CD4-positive, alpha-beta T cell treated with Interleukin-1 beta for 1 hour (primary cell): ENCODE measurements at regions not wholly inside any gene's neighbourhood (a gene's known extent, or its start where the extent isn't known, plus 50 kb on each side); places are given as distances from the start of the nearest gene placed in this dataset.
"Not testable (repeated sequence)": the region's sequence is repeated elsewhere in the genome, so short reads cannot be mapped to it uniquely, and the experiment has no call there.

Experiments used
- DNase-seq, 2 donors: peaks; one replicate each; pipeline ENCODE4 v3.0.0-alpha.2; 2020 to 2022

DNA sequence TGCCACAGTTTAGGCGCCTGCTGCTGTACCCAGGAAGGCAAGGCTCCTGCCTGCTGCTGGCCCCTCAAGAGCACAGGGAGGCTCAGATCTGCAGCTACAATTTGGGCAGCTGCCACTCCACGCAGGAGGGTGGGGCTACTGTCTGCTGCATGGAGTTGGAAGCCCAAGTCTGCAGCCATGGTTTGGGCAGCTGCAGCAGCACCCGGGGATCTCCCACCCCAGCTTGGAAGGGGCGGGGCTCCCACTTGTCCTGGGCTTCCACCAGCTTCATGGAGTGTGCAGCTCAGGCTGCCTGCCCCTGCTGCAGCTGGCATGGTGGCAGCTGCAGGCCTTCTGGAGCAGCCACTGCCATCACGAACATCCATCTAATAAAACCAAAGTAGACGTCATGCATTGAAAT, 512.9 kb downstream of the PYDC2 start:
- no peak for DNase-seq

DNA sequence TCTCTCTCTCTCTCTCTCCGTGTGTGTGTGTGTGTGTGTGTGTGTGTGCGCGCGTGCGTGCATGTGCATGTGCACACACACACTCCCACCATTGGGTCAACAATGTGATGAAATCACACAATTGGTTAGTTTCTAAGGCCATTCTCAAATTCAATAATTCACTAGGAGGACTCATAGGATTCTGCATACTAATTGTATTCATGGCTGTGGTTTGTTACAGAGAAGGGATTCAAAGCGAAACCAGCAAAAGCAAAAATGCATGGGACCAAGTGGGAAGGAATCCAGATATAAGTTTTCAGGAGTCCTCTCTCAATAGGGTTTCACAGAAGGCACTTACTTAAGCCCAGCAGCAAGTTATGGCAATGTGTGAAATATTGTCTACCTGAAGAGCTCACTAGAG, 515.0 kb downstream of the PYDC2 start:
- DNase-seq = no peak

DNA sequence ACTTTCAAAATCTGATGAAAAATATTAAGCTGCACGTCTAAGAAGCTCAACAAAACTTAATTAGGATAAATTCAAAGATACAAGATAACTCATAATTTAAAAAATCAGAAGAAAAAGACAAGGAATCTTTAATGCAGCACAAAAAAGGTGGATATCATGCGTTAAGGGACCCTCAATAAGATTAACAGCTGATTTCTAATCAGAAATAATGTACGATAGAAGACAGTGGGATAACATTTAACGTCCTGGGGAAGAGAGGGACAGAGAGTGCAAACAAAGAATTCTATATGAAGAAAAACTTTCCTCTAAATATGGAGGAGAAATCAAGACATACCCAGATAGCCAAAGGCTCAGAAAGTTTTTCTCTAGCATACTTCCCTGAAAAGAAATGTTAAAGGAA, 519.5 kb downstream of the PYDC2 start:
- no peak for DNase-seq

DNA sequence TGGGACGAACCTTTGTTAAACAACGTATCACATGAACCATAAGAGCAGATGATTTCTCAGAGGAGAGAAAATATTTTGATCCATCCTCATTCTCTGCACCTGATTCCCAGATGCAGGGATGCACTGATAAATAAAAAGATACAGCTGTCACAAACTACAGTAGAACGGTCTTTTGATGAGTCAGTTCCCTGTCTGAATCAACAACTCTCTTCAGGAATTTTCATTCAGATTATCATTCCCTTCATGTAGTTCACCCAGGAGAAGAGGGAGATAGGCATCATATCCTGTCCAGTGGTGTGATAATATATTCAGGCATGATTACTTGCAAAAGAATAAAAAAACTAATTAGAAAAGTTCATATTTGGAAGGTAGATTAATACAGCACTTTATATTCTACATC, 521.5 kb downstream of the PYDC2 start:
- no peak for DNase-seq

DNA sequence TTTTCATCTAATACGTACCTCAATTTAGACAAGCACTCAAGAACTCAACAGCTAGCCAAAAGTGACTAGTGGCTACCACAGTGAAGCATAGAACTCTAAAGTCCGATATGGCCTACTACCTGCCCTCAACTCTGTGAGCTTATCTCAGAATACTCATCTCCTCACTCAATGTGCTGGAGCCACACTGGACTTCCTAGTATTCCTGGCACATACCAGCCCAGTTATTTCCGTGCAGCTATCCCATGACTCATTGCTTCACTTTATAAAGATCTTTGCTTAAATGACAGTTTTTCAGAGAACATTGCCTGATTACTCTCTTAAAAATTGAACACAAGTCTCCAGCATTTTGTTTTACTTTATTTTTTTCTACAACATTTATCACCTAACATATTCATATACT, 524.7 kb downstream of the PYDC2 start:
- DNase-seq = no peak

DNA sequence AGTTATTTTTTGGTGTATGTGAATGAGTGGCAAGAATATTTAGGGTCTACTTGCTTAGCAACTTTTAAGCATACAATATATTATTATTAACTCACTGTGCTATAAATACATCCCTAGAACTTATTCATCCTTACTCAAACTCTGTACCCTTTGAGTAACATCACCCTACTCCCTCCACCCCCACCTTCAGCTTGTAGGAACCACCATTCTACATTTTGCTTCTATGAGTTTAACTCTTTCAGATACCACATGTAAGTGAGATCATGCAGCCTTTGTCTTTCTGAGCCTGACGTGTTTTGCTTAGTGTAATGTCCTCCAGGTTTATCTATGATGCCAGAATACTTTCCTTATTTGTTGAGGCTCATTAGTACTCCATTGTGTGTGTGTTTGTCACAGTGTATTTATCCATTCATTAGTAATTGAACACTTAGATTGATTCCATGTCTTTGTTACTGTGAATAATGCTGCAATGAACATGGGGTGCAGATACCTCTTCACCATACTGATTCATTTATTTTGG, 526.9 kb downstream of the PYDC2 start:
- no peak for DNase-seq

DNA sequence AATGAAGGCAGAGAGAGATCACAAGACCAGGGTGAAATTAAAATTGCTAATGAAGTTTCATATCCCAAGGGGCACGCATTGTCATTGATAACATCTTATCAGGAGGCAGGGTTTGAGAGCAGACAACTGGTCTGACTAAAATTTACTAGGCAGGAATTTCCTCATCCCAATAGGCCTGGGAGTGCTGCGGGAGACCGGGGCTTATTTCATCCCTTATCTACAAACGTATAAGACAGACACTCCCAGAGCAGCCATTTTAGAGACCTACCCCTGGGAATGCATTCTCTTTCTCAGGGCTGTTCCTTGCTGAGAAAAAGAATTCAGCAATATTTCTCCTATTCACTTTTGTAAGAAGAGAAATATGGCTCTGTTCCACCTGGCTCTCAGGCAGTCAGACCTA, 533.0 kb downstream of the PYDC2 start:
- not testable (repeated sequence) for DNase-seq

DNA sequence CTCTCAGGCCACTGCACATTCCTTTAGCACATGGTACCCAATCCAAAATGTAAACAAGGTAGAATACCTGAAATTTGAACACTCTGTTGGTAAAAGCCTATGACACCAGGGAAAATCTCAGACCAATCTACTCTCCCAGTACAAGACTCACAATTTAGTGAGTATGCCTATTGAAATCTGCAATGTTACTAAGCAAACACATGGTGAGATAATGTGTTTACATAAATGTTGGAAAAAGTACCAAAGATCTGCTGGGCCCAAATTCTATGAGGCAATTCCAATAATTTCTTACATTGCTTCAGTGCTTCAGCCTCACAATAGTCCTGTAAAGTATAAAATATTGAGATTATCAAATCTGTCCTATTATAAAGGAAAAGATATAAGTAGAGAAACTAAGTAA, 536.1 kb downstream of the PYDC2 start:
- DNase-seq = no peak

DNA sequence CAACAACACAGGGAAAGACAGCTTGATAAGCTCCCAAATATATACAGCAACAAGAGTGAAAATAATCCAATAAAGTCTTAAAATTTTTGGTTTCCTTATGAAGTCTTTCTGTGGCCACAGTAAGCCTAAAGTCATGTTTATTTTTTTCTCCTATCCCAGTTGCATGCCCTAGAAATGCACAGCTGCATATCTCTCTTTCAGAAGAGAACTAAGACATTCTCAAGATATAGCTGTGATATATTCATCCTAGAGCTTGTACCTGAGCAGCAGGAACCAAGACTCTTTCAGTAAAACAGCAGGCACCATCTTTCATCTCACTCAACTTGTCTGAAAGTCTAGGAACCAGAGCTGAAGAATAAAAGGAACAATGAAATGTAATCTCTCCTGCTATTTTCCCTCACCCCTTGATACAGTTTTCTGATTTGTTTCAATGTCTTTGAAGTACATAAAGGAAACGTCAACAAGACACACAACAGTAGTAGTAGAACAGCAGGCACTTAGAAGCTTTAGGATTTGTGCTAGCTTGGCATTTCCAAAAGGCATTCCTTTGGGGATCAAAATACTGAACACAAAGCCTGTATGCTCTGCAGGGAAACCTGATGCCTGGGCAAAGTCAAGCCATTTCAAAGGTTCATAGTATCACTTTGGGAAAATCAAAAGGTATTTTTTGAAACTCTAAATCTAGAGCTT, 536.8 kb downstream of the PYDC2 start:
- no peak for DNase-seq

DNA sequence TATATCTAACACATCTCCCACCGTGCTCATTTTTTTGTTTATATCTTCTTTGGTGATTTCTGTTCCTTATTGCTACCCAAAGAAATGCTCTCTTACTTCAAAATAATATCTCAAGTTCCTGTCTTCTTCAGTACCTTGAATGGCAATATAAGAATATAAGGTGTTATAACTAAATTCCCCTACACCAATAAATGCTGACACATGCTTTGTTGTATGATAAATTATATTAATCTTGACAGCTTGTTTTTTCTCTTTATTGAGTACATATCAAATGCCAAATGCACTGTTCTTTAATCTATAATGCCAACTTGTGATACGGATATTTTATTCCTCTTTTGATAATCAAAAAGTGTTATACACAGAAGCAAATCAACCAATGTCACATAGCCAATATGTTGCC, 540.3 kb downstream of the PYDC2 start:
- no peak for DNase-seq

DNA sequence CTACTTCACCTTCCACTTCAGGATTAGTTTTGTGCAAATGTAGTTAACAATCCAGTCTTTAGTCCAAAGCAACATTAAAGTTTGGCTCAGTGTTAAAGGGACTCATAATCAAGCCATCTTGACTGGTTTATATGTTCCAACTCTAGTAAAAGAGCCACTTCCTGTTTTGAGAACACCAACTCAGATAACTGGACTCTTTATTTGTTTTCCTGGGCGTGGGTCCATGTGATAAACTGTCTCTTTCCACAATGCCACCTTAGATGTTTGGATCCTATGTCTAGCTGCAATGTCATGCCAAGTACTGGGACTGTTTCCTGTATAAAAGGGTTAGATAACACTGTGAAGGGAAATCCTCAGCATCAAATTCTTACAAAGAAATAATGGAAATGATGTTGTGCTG, 545.0 kb downstream of the PYDC2 start:
- no peak for DNase-seq

DNA sequence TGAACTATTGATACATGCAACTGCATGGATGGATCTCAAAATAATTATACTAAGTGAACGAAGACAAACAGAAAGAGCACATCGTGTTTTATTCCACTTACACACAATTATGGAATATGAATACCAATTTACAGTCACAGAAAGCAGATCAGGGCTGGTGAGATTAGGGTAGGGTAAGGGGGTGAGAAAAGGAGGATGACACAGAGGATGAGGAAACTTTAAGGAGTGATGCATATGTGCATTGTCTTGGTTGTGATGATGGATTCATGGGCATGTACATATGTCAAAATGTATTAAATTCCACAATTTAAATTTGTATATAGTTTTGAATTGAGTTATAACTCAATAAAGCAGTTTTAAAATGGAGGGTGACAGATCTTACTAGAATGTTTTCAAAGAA, 548.9 kb downstream of the PYDC2 start:
- DNase-seq = no peak

DNA sequence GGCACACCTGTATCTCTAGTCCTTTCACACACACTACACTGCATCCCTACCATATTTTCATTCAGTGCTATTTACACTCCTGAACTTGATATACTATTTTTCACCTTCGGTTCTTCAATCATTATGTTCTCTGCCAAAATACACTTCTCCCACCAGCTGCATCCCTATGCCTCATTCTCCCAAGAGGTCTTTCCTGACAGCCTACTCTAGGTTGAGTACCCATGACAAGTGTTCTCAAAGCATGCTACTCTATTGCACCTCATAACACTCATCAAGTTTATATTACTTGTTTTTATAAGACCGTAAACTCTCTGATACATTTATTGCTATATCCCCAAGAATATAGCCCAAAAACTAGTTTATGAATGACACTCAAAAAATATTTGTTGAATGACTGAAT, 549.5 kb downstream of the PYDC2 start:
- no peak for DNase-seq

DNA sequence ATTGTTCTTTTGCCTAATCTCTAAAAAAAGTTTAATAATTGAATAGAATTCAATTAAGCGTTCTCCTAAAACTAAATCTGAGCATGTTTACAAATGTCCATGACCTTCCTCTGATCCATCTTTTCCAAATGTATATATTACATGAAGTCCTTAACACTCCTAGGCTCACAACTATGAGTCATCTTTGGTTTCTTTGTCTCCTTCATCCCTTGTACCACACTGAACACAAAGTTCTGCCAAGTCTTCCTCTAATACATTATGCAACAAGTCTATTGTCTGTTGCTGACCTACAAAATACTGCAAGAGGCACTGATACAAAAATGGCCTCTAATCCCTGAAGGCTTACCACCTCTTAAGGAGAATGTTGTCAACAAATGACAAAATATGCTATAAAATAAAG, 550.2 kb downstream of the PYDC2 start:
- no peak for DNase-seq

DNA sequence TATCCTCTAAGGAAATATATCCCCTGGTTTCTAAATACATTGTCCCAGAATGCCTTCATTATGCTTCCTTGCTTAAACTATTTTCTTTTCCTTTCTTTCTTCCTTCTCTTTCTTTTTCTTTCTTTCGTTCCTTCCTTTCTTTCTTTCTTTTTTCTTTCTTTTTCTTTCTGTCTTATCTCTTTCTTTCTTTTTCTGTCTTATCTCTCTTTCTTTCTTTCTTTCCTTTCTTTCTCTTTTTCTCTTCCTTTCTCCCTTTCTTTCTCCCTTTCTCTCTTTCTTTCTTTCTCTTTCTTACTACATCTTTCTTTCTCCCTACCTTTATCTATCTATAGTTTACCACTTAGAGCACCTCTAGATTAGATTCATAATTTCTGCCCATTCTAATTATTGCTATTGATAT, 552.1 kb downstream of the PYDC2 start:
- DNase-seq = no peak

DNA sequence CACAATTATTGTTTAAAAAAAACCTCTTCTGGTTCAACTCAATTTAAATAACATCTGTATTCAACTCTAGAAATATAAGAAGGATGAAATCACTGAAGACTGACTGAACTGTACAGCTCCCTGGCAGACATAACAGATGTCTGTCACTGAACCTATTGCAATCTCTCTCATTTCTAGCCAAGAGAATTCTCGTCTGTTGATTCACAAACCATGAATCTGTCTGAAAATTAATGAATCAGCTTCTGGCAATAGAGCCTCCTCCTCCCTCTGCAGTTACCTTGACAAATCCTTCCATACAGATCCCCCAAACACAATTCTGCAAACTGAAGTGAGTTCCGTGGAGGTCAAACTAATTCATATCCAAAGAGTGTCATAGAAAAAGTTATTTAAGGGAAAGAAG, 561.4 kb downstream of the PYDC2 start:
- no peak for DNase-seq

DNA sequence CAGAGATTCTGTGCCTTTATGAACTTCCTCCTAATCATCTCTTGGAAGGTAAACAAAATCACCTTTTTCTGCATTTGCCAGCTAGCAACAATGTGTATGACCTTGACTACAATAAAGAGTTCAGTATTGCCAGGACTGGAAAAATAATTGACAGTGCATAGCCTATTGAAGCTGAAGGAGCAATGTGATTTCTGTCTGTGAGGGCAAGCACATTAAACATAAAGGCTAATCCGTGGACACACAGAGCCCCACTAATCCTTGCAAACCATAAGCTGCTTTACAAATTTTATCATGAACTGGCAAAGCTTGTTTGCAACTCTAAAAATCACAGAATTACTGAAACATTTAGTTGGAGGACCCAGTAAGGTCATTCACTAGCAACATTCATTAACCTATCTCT, 563.8 kb downstream of the PYDC2 start:
- DNase-seq = no peak

DNA sequence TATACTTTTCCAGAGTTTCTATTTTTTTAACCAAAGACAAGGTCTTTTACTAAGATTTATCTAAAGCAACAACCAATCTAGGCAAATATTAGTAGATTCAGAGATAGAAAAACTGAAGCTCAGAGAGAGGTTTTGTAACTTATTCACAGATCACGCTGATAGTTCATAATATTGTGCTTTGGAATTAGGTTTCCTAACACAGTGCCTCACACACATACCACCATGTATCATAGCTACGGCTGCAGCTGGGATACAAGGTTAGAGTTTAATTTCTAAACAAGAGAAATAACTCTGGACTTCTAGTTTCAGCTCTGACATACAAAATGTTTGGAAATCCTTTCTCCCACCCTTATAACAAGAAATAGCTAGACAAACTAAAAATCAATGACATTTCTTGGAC, 565.7 kb downstream of the PYDC2 start:
- no peak for DNase-seq

DNA sequence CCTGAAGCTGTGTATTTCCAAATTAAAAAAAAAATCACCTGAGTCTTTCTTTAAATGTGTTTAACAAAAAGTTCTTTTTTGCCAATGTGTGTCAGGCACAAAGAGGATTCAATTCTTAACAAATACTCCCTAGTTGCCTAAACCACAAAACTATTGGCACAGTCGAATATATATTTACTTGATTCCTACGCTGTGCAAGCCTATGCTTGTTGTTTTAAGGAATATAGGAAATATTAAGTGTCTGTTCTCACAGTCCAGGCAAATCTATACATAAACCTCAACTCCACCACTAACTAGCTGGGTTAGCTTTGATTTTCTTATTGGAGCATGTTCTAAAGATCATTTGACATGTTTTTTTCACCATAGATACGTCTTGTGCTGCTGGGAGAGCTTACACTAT, 571.0 kb downstream of the PYDC2 start:
- DNase-seq = no peak

DNA sequence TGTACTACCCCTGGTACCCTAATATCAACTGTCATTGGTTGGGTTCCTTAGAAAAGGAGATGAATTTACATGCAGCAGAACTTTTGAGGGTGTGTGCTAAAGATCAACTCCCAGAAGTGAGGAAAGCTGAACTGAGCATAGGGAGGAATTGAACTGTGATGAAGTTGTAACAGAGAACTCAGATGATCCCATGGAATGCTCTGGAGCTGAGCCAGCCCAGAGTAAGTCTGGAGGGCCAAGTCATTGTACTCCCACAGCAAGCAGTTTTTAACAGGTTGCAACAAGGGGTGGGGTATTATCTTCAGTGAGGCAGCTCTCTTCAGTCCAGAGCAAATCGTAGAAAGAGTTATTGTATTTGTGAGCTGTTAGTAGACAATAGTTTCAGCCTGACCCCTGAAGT, 572.3 kb downstream of the PYDC2 start:
- DNase-seq = no peak

DNA sequence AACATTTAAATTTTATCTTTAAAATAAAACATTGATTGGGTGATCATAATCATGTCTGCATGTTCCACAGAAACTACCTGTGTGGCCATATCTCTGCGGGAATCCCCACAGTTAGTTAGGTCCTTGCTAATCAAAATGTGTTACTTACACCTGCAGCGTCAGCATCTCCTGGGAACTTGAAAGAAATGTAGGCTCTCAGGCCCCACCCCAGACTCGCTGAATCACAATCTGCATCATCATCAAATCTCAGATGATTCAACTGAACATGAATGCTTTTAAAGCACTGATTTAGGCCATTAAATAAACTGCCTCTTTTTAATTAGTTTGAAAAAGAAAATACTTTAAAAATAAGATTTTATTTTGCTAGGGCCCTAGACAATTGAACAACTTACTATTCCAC, 577.8 kb downstream of the PYDC2 start:
- DNase-seq = no peak

DNA sequence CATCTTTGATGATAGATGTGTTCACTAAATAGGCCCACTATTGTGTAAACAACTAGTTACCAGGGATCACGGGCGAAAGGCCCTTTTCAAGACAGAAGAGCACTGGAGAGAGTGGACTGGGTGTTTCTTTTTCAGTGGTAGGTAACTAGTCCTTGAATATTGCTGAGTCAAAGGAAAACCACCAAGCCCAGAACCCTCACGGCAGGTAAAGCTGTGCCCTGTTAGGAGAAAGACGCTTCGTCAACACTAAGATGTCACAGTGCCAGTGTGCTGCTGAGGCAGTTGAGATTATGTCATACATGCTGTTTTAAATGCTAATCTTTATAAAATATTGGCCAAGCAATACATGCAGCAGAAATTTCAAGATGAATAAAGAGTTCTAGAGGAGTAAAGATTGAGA, 578.6 kb downstream of the PYDC2 start:
- DNase-seq = no peak

DNA sequence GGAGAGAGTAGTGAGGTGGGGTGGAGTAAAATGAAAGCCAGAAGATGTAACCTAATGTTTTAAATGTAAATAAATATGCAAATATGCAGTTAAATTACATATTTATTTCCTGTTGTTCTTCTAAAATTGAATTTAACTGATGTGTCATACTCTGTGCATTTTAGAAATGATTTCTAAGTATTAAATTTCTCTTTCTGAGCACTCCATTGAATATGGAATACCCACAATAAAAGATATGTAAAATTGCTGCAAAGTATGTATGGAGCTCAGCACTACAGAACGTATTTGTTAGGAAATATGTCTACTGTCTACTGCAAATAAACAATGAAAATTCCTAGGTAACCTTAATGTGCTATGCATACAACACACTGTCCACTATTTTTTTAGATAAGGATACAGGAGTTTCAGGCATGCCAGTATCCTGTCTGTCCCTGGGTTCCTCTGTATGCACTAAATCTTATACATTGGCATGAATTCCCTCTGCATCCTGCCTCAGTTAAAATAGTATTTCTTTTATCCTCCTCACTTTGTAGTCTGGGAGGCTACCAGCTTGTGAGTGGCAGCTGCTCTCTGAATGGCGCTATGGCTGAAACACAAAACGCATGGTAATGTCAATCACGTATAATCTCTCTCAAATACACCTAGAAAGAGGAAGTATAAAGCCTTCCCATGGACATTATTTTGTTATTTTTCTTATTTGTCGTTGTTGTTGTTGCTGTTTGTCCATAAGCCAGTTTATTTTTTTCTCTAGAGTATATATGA, 579.5 kb downstream of the PYDC2 start:
- no peak for DNase-seq

DNA sequence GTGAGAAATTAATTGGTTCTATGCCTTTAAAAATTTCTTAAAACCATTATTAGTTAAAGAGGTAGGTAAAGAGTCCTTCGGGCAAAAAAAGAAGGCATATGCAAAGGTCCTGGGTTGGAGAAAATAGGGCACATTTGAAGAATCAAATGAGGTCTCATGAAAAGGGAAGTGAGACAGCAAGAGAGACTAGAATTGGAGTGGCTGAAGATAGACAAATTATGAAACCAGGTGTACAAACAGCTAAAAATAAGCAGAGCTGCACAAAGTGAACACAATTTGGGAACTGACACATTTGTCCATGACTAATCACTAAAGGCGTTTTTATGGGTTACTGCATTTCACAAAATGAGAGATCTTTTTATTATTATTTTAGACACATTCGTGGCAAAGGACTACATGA, 581.2 kb downstream of the PYDC2 start:
- DNase-seq = no peak

DNA sequence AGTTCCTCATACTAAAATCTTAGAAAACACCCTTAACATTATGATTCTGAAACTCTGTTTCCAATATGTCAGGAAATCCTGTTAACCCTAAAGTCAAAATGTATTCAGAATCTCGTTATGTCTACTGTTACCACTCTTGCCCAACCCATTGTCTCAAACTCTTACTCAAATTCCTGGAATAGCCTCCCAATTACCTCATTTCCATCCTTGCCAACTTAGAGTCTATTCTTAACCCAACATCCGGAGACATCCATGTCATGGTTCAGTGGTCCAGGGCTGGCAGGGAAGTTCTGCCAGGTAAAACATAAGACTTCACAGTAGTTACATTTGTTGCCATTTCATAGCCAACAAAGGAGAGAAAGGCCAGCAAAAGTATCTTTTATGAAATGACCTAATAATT, 593.9 kb downstream of the PYDC2 start:
- DNase-seq = no peak
